ENCODE measurements at regions not wholly inside any gene's neighbourhood (a gene's known extent, or its start where the extent isn't known, plus 50 kb on each side); places are given as distances from the start of the nearest gene placed in this dataset.

GRCh38 chr2:55992455-55992854 is 68.9 kb upstream of the EFEMP1 start:
- Histone ChIP-seq H2BK5ac (ENCODE audit: low read depth, low read length, poor library complexity, severe bottlenecking) (peak overlapping the region; percentile 40), H3K27me3 (ENCODE audit: control insufficient read depth, insufficient read depth, low read length) (no peaks in the 10 kb centered on the region), H3K4me1 (ENCODE audit: control insufficient read depth, insufficient read depth, low read length) (peaks cover 8% of the 10 kb centered on the region), H4K20me1 (ENCODE audit: insufficient read depth, low read length) (no peaks in the 10 kb centered on the region), H3K36me3 (ENCODE audit: control insufficient read depth, insufficient read depth, low read length) (no peaks in the 10 kb centered on the region), H3K18ac (ENCODE audit: low read depth, low read length) (no peak overlapping the region), H2AFZ (replicated peaks; ENCODE audit: low read length, poor library complexity) (no peak overlapping the region), H3K4me2 (ENCODE audit: low read depth, low read length) (no peak overlapping the region; the same call in 1 of the 2 replicates), H3K4ac (ENCODE audit: low read depth, low read length) (no peak overlapping the region), H3K9me3 (ENCODE audit: control insufficient read depth, insufficient read depth, low read length) (no peaks in the 10 kb centered on the region), H3K9ac (ENCODE audit: low read depth, low read length) (no peak overlapping the region), H3K23ac (ENCODE audit: low read depth, low read length) (no peak overlapping the region), H3K9me1 (ENCODE audit: insufficient read depth, low read length) (no peaks in the 10 kb centered on the region), H3K79me1 (ENCODE audit: low read depth in 1 of 2, low read length in 2 of 2) (no peaks in the 10 kb centered on the region), H3K14ac (replicated peaks; ENCODE audit: low read depth, low read length) (no peak overlapping the region), H2BK120ac (ENCODE audit: low read depth, low read length) (no peak overlapping the region), H4K8ac (ENCODE audit: low read depth in 2 of 2, low read length in 2 of 2) (no peak overlapping the region; a peak in 1 of 4 replicates), H2BK20ac (ENCODE audit: low read depth, low read length) (no peak overlapping the region), H2BK15ac (ENCODE audit: low read depth, low read length) (no peak overlapping the region), H3K27ac (ENCODE audit: insufficient read depth, low read length) (no peak overlapping the region), H3K4me3 (ENCODE audit: insufficient read depth, low read depth, low read length) (no peak overlapping the region), H4K91ac (ENCODE audit: insufficient read depth, low read depth, low read length) (no peak overlapping the region), H3K56ac (ENCODE audit: extremely low read depth, insufficient read depth, low read length) (no peak overlapping the region), H2AK9ac (replicated peaks; ENCODE audit: low read depth, low read length, poor library complexity) (no peak overlapping the region), H2AK5ac (ENCODE audit: low read depth, low read length) (no peak overlapping the region), H4K5ac (ENCODE audit: low read depth, low read length) (no peak overlapping the region)
- in situ Hi-C loops (cut with MboI; ENCODE audit: low sequenced_read_pairs) (no loop called here), dilution Hi-C loops (cut with HindIII; ENCODE audit: low sequenced_read_pairs, unreplicated experiment) (no loop called here), intact Hi-C loops (cut with micrococcal nuclease) (loop anchor here (1.0 to 5.0 kb wide), 2 partner anchors 70 to 126 kb away; partner anchors contain the start of gene EFEMP1)
- ATAC-seq (ENCODE audit: low read depth) (peak; percentile 94), DNase-seq (peak; percentile 100)
- no TSS peak for BruUV-seq (replicated peaks)
- 0% methylated on average over 1 of the region's 4 CpGs; no CpG with 5 or more reads in 1 of the 2 experiments for WGBS, 2 experiments (ENCODE audit: extremely low coverage in 2 of 2, insufficient read length in 1 of 2)
- POLR2A ChIA-PET (ENCODE audit: unreplicated experiment), result no interaction called here
- CTCF ChIA-PET, result interaction anchor here (0.5 kb wide), 1 partner anchor 66 kb away, joined by 3 read pairs; no protein-coding TSS in a partner anchor
- TF ChIP-seq RCOR1 (IDR thresholded peaks at IDR 0.05; ENCODE audit: insufficient replicate concordance, low read length) (peak; percentile 76), USF2 (IDR thresholded peaks at IDR 0.05; ENCODE audit: low read depth, low read length) (no peak), BHLHE40 (IDR thresholded peaks at IDR 0.05; ENCODE audit: low read depth, low read length) (peak; percentile 64), POLR2A (IDR thresholded peaks at IDR 0.05; ENCODE audit: low read depth, low read length) (no peak), CHD1 (IDR thresholded peaks at IDR 0.05; ENCODE audit: low read depth, low read length) (peak; percentile 74; the same call in 1 of the 2 replicates), RAD21 (IDR thresholded peaks at IDR 0.05; ENCODE audit: low read length) (no peak), CEBPB (IDR thresholded peaks at IDR 0.05; ENCODE audit: low read depth, low read length) (peak; percentile 49), NFE2L2 (IDR thresholded peaks at IDR 0.05; ENCODE audit: low read depth, low read length) (peak; percentile 40; the same call in 1 of the 2 replicates), MAFK (IDR thresholded peaks at IDR 0.05; ENCODE audit: low read depth, low read length) (peak; percentile 42), SMC3 (IDR thresholded peaks at IDR 0.05; ENCODE audit: low read depth, low read length) (no peak), FOS (IDR thresholded peaks at IDR 0.05; ENCODE audit: low read depth, low read length) (peak; percentile 95), RFX5 (IDR thresholded peaks at IDR 0.05; ENCODE audit: low read depth, low read length) (no peak), MXI1 (IDR thresholded peaks at IDR 0.05; ENCODE audit: borderline replicate concordance, low read depth, low read length) (no peak), MAZ (IDR thresholded peaks at IDR 0.05; ENCODE audit: borderline replicate concordance, low read depth, low read length) (0 out of 2 replicates have a peak, but pooled peaks have one; percentile 6)

Data from IMR-90 (cell line).